Right lobe of liver (tissue), 4 donors: ENCODE measurements at regions not wholly inside any gene's neighbourhood (a gene's known extent, or its start where the extent isn't known, plus 50 kb on each side); places are given as distances from the start of the nearest gene placed in this dataset.

Source experiments
- CTCF ChIP-seq, 4 donors: fragments of 200-600 bp in 3 of 4; fragments of 450-650 bp in 1 of 4; IDR thresholded peaks; one replicate each; pipeline versions ENCODE4 v1.5.1 to v1.8.0; 2016 to 2022; ENCODE audit warnings: antibody characterized with exemption in 4 of 4, mild to moderate bottlenecking in 2 of 4
- POLR2A ChIP-seq: fragments of 450-650 bp; IDR thresholded peaks from one replicate; pipeline ENCODE4 v1.6.1; 2017; ENCODE audit warnings: antibody characterized with exemption, mild to moderate bottlenecking
- donor health status: DM: no; HTN: no; CAD: no.
- donor health status: DM: no; HTN: no; CAD: no.
- donor health status: DM: no; HTN: yes; CAD: no.

DNA sequence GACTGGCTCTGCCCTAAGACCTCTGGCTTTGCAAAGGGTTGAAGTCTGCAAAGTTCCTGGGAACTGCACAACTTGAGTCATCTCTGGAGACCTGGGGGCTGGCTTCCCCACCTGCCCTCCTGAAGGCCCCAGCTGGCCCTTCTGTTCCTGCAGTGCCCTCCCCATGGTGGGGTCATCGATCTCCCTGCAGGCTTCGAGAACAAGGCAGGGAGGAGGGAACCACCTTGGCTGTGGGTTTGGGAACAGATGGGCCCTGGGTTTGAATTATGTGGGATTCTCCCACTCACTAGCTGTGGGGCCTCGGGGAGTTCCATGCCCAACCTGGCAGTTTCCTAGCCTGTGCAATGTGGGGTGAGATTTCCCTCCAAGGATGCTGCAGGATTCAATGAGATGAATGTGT is 310.2 kb downstream of the PTPRU start:
- TF ChIP-seq POLR2A (no peak), CTCF (IDR thresholded peaks at IDR 0.05) (no peak)
